ENCODE measurements at regions not wholly inside any gene's neighbourhood (a gene's known extent, or its start where the extent isn't known, plus 50 kb on each side); places are given as distances from the start of the nearest gene placed in this dataset.

GRCh38 chr6:44057931-44058616 lies 69.2 kb downstream of the MRPL14 start (continued):
- no peak for TF ChIP-seq ZNF407 (IDR thresholded peaks at IDR 0.05; ENCODE audit: low read depth)
- TF ChIP-seq RUNX1 (IDR thresholded peaks at IDR 0.05; ENCODE audit: low read depth) = no peak
- TF ChIP-seq RBM14 (IDR thresholded peaks at IDR 0.05; ENCODE audit: borderline replicate concordance, insufficient read depth, low read depth, low read length) = no peak
- no peak for TF ChIP-seq ZEB2 (IDR thresholded peaks at IDR 0.05)
- no peak; a peak in 1 of 3 replicates for TF ChIP-seq CBX3 (IDR thresholded peaks at IDR 0.05; ENCODE audit: borderline replicate concordance in 1 of 2, low read length in 2 of 2)
- TF ChIP-seq PHF21A (IDR thresholded peaks at IDR 0.05; ENCODE audit: borderline replicate concordance, low read depth) = peak; percentile 19; the same call in 1 of the 2 replicates
- TF ChIP-seq ATF4 (CRISPR knock-in tag; IDR thresholded peaks at IDR 0.05) = no peak
- no peak for TF ChIP-seq MITF (IDR thresholded peaks at IDR 0.05)
- TF ChIP-seq ZFP30 (CRISPR knock-in tag; IDR thresholded peaks at IDR 0.05; ENCODE audit: borderline replicate concordance) = no peak
- no peak for TF ChIP-seq ZNF764 (CRISPR knock-in tag; IDR thresholded peaks at IDR 0.05; ENCODE audit: low read depth)
- no peak for TF ChIP-seq ETV6 (IDR thresholded peaks at IDR 0.05; ENCODE audit: borderline replicate concordance in 1 of 2, low read depth in 2 of 2, low read length in 1 of 2)
- no peak for TF ChIP-seq ETV6 (CRISPR knock-in tag; IDR thresholded peaks at IDR 0.05; ENCODE audit: borderline replicate concordance)
- no peak for TF ChIP-seq TRIM28 (IDR thresholded peaks at IDR 0.05)
- no peak for TF ChIP-seq PYGO2 (tag; IDR thresholded peaks at IDR 0.05)
- no peak for TF ChIP-seq MIER1 (IDR thresholded peaks at IDR 0.05; ENCODE audit: low read depth)
- TF ChIP-seq TAF9B (IDR thresholded peaks at IDR 0.05; ENCODE audit: partially characterized antibody) = no peak
- TF ChIP-seq NR2F6 (CRISPR knock-in tag; IDR thresholded peaks at IDR 0.05) = no peak
- TF ChIP-seq ZNF217 (CRISPR knock-in tag; IDR thresholded peaks at IDR 0.05) = no peak
- TF ChIP-seq ZC3H8 (IDR thresholded peaks at IDR 0.05) = 0 out of 2 replicates have a peak, but pooled peaks have one; percentile 31
- TF ChIP-seq NFATC3 (IDR thresholded peaks at IDR 0.05) = no peak

Measured in K562 (cell line).